ENCODE measurements at regions not wholly inside any gene's neighbourhood (a gene's known extent, or its start where the extent isn't known, plus 50 kb on each side); places are given as distances from the start of the nearest gene placed in this dataset.

- WGBS (ENCODE audit: missing lambda C conversion rate), result 3% methylated on average over 1 of the region's 1 CpG
- H3K4me2 ChIP-seq, result no peak overlapping the region
- H3K9me3 ChIP-seq, result no peaks in the 10 kb centered on the region
- DNase-seq (ENCODE audit: low read depth in 1 of 2, low spot score in 1 of 2) (no peak), ATAC-seq (no peak), FAIRE-seq (no peak)
- CTCF ChIA-PET, result no interaction called here
- H3K4me3 ChIP-seq, result no peak overlapping the region
- H3K27ac ChIP-seq, result no peak overlapping the region
- POLR2A ChIA-PET, result no interaction called here
- TF ChIP-seq USF2 (IDR thresholded peaks at IDR 0.05), result no peak
- no peak for TF ChIP-seq MAZ (IDR thresholded peaks at IDR 0.05; ENCODE audit: borderline replicate concordance, low read depth, low read length)
- H3K4me1 ChIP-seq, result no peaks in the 10 kb centered on the region
Measured at GRCh38 chr5:43837996-43838395, 235.0 kb downstream of the NNT start.

GRCh38 chr5:43837091-43837490 is 234.1 kb downstream of the NNT start:
- no peak for DNase-seq (ENCODE audit: low read depth in 1 of 2, low spot score in 1 of 2)
- no peak overlapping the region for H3K4me2 ChIP-seq
- WGBS (ENCODE audit: missing lambda C conversion rate), result 0% methylated on average over 2 of the region's 2 CpGs
- CTCF ChIA-PET, result no interaction called here
- TF ChIP-seq RNF2 (IDR thresholded peaks at IDR 0.05; ENCODE audit: borderline replicate concordance, low read depth) (no peak), RAD21 (conservative IDR thresholded peaks at IDR 0.05 in 1 of 2, IDR thresholded peaks at IDR 0.05 in 1 of 2) (no peak), JUN (IDR thresholded peaks at IDR 0.05) (no peak), REST (IDR thresholded peaks at IDR 0.05) (no peak), EP300 (IDR thresholded peaks at IDR 0.05) (no peak), TFCP2L1 (CRISPR knock-in tag; IDR thresholded peaks at IDR 0.05) (no peak), FOSB (CRISPR knock-in tag; IDR thresholded peaks at IDR 0.05) (no peak), HOXB13 (CRISPR knock-in tag; IDR thresholded peaks at IDR 0.05; ENCODE audit: low read depth) (no peak), ZNF302 (CRISPR knock-in tag; IDR thresholded peaks at IDR 0.05) (no peak), SREBF2 (IDR thresholded peaks at IDR 0.05) (no peak), EHMT2 (IDR thresholded peaks at IDR 0.05; ENCODE audit: low read depth) (no peak), MAZ (IDR thresholded peaks at IDR 0.05; ENCODE audit: borderline replicate concordance, low read depth, low read length) (no peak), GATA3 (IDR thresholded peaks at IDR 0.05; ENCODE audit: borderline replicate concordance) (no peak), CTCF (IDR thresholded peaks at IDR 0.05) (no peak), HOXA7 (CRISPR knock-in tag; IDR thresholded peaks at IDR 0.05) (no peak), KDM5A (IDR thresholded peaks at IDR 0.05) (no peak), JUNB (IDR thresholded peaks at IDR 0.05) (no peak), E2F6 (IDR thresholded peaks at IDR 0.05; ENCODE audit: borderline replicate concordance, low read depth) (no peak), ESRRA (IDR thresholded peaks at IDR 0.05; ENCODE audit: borderline replicate concordance, low read length) (no peak)
- no peaks in the 10 kb centered on the region for H3K9me3 ChIP-seq
- ATAC-seq, result no peak
- POLR2A ChIA-PET, result no interaction called here
- no peak for FAIRE-seq
- no peak overlapping the region for H3K27ac ChIP-seq
- H3K4me3 ChIP-seq, result no peak overlapping the region
- no peaks in the 10 kb centered on the region for H3K4me1 ChIP-seq
